HG03575 (cell line): ENCODE measurements at regions not wholly inside any gene's neighbourhood (a gene's known extent, or its start where the extent isn't known, plus 50 kb on each side); places are given as distances from the start of the nearest gene placed in this dataset.

Experiments used
- ATAC-seq: cut with Tn5 transposase; IDR thresholded peaks from one replicate; pipeline ENCODE4 v1.9.1; 2021; ENCODE audit not compliant: unreplicated experiment, insufficient number of reproducible peaks, low FRiP score; ENCODE audit errors: extremely low read depth

DNA sequence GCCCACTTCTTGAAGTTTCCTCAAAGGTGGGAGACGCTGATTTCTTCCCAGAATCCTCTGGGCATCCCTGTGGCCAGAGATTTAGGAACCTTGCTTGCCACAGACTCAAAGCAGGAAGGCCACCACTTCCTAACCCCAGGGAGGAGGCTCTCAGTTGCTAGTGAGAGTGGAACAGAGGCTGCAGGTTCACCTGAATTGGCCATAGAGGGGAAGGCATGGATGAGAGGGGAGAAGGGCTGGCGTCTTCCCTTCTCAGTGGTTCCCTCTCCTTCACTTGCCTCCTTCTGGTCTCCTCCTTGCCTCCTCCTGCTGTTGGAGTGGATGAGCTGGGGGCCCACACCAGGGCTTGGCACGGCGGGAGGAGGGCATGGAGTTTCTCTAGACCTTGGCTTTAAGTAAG is 185.7 kb downstream of the ADAMTS15 start:
- ATAC-seq, result no peak

DNA sequence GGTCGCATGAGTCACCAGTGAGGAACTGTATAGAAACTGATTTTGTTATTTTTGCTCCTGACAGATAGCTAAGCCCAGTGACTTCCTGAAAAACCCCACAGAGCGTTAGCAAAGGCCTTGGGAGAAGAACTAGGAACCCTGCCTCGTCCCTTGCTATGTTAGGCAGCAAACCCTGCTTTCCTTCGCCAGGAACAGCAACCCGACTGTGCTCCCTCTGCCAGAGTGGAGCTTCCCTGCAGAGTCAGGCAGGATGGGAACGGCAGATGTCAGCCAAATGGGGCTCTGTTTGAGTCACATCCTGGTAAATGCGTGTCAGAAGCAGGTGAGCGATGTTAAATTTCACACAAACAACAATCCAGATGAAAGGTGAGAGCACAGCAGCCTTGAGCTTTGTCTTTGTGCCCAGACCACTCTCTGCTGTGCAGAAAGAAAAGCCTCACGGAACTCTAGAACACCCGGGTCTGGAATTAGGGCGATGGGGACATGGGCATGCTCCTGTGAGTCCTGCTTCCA is 186.6 kb downstream of the ADAMTS15 start:
- no peak for ATAC-seq

DNA sequence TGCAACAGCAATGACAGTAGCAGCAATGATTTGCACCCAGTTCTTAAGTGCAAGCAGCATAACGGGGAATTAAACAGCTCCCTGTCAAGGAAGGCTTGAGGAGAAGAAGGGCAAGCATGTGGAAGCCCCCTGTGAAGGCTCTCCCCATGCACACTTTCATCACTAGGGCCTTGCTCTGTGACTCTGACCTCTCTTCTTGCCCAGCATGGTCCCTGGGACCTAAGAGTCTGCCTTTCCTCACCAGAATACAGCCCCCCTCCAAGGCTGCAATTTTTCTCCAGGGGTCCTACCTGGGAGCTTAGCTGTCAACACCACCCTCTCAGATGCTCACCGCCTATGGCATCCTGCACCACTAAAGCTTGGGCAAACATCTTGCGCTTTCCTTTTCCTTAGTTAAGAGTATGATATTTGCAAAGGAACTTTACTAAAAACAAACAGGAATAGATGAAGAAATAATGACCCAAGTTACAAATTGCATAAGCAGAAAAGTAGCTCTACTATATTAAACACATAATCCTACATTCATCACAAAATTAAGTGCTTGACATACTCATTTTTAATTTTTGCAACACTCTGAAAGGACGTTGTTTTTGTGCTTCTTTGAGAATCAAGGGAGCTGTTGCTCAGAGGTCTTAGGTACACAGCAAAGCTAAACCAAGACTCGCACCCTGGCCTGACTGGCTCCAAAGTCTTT is 187.6 kb downstream of the ADAMTS15 start:
- ATAC-seq, result no peak

DNA sequence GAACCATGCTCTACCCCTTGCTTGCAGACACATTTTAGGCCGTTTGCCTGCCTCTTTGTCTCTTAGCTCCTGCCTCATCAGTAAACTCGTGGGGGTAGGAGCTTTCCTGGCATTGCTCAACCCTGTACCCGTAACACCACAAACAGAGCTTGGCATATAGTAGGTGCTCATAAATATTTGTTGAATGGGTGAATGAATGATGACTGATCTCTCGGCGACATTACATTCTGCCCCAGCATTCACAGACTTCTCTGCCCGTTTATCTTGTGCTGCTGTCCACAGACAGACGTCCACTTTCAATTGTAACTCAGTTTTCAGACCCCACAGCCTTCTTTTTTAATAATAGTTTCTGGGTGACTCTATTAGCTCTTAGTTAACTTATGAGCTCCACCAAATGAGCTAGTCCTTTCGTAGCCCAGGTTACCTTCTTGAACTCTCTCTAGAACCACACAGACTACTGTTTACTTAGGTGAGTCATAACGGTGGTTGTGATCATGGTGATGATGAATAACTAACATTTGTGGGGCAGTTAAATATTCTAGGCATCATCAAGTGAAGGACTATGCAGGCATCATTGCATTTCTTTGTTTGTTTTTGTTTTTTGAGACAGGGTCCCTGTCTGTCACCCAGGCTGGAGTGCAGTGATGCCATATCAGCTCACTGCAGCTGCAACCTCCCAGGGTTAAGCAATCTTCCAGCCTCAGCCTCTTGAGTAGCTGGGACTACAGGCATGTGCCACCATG is 188.4 kb downstream of the ADAMTS15 start:
- peak; percentile 43 for ATAC-seq

DNA sequence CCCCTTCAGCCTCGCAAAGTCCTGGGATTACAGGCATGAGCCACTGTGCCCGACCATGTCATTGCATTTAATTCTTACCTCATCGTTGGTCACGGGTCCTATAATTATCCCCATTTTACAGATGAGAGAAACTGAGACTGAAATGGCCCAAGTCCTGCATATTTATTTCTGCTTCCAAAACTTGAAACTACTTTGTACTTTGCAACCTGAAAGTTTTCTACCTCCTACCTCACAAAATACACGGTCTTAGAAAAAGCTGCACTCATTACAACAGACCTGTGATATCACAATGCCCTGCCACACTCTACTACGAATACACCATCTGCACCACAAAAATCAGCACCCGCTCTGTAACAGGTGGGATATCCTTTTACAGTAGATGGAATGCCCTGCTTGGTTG is 189.1 kb downstream of the ADAMTS15 start:
- ATAC-seq, result no peak

DNA sequence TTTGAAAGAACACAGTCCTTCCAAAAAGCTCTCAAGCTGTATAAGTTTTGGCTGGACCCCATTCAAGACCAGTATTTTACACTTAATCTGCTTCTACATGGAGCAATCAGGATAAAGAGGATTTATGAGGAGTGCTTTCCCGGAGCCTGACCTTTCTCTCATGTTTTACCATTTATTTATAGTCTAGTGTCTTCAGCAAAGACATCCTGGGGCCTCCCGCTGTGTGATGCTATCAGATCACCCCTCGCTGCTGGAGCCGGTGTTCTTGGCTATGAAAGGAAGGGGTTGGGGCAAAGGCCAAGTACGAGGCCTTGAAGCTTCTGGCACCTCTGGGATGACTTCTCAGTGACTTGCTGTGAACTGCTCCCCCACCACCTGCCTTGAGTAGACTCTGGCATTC is 189.6 kb downstream of the ADAMTS15 start:
- ATAC-seq, result no peak

DNA sequence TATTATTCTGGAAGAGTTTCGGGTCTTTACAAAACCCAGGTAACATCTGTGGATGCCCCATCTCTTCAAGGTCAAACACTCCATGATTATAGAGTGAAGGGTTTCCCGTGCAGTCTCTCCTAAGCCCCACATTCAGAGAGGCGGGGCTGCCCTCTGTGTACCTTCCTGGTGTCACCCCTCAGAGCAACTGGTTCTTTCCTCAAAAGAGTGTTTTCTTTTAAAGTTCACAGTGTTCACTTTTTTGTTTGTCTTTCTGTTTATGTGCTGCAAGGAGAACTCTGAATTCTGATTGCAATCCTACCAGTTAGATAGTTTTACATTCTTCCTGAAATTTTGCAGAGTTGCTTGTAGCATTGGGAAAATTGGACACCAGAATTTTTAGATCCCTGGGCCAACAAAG is 190.2 kb downstream of the ADAMTS15 start:
- ATAC-seq, result no peak

DNA sequence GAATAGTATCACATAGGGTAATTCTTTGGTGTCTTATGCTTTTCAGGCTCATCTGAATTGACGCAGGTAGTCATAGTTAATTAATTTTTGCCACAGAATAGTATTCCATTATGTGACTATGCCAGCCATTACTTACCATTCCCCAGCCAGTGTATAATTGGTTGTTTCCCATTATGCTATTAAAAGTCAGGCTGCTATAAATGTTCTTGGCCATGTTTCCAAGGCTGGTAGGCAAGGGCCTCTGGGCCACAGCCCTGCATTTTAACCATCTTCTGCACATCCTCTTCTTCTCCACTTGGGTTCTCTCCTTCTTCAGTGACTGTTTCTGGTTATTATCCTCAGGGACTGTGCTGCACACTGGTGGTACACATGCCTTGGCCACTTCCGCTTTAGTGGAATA is 190.9 kb downstream of the ADAMTS15 start:
- no peak for ATAC-seq

DNA sequence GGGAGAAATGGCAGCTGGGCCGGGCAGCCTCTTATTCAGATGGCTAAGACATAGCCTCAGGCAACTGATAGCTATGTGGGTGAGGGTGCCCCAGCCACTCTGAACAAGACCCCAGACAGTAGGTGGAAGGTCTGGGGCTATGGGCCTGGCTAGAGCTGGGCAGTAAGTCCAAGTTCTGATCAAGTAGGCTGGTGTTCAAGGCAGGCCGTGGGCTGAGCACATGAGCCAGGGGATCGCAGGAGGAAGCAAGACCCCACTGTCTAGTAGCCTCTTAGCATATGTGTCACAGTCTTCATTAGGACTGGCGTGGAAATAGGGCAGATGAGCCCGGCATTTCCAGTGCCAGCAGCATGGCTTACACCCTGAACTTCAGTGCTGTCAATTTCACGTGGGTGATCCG is 192.1 kb downstream of the ADAMTS15 start:
- ATAC-seq, result no peak

DNA sequence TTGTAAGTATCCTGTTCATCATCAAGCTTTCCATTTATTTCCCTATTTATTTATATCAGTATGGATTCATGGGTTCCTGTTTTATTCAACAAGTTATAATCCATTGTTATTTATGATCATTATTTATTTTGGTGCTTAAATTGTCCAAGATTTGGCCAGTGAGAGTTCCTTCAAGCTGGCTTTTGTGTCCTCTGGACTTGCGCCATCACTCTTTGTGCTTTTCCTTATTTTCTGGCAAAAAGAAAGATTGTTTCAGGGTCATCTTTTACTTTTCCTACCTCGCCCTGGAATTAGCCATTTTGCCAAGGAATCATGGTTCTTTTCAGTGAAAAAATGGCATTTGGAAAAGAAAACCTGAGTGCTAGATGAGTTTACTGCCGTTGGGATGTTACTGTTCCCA is 193.4 kb downstream of the ADAMTS15 start:
- no peak for ATAC-seq

DNA sequence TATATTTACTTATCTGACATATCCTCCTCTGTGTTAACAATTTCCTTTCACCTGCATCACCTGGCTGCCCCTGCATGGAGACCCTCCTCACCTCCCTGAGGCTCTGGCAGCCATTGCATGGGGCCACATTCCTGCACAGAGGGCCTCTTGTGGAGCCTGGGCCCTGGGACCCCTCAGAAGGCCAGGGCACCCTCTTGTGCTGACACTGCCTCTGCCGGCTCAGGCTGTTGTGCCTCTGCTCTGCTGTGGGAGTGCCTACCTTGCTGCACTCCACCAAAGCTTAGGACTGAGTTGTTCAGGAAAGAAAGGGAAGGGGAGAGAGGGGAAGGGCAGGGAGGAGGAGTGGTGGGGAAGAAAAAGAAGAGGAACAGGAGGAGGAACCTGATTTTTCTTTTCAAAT is 194.5 kb downstream of the ADAMTS15 start:
- ATAC-seq, result no peak

DNA sequence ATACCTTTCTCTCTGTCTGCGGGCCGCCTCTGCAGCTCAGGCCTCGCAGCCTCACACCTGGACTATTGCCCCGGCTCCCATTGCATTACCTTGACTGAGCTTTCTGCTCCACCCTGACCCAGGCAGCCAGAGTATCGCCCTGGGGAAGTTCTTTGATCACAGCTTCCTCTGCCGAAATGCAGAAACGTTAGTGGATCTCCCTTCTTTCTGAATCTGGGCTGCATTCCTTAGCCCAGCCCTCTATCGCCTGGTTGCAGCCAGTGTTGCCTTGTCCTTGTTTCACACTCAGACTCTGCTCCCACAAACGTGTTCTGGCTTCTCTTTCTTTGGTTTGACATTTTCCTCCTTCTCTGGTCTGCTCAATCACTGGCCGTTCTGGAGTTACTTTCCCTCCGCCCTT is 195.7 kb downstream of the ADAMTS15 start:
- ATAC-seq, result no peak

DNA sequence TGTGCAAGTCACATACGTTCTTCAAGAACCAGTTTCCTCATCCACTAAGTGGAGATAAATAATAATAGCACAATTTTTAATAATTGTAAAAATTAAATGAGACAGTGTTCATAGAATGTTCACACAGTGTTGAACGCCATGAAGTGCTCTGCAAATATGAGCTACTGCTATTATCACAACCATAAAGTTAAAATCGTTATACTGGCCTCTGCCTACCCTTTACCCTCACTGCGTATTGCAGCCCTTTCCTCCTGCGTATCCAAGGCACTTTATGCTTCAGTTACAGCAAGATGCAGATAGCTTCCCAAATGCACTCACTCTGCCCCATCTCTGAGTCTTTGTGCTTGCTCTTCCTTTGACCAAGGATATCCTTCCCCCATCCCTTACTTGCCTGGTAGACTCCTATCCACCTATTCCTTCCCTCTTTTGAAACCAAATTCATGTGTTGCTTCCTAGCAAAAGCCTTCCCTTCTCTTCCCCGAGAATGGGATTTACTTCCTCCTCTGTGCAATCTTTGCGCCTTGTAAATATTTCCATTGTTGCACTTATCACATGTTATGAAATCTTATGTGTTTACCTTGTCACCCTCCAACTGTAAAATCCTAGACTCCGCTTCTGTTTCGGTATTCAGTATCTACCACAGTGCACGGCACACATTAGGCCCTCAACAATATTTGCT is 196.9 kb downstream of the ADAMTS15 start:
- no peak for ATAC-seq

DNA sequence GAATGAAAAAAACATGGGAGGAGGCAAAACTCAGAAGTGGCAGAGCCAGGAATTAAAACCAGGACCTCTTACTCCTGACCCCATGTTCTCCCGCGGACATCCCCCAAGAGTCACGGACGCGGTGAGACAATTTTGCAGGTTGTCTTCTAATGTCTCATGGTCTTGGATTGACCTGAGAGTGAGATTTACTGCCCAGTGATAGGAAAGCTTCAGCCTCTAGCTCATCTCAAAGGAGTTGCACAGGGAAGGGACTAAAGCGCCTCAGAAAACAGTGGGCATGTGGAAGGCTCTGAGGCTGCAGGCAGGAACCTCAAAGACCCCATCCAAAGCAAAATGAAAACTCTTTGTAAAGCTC is 197.4 kb downstream of the ADAMTS15 start:
- no peak for ATAC-seq

DNA sequence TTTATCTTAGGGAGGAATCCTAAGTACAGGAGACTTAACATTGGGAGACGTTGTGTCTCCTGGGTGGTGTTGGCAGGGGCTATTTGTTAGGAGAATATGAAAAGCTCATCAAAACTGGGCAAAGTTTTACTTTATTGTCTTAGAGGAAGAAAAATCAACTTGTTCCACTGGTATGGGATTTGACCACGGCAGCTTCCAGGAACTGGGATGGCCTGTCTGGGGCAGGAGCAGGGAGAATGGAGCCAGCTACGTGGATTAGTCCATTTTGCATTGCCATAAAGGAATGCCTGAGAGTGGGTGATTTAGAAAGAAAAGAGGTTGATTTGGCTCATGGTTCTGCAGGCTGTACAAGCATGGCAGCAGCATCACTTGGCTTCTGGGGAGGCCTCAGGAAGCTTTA is 198.4 kb downstream of the ADAMTS15 start:
- no peak for ATAC-seq

DNA sequence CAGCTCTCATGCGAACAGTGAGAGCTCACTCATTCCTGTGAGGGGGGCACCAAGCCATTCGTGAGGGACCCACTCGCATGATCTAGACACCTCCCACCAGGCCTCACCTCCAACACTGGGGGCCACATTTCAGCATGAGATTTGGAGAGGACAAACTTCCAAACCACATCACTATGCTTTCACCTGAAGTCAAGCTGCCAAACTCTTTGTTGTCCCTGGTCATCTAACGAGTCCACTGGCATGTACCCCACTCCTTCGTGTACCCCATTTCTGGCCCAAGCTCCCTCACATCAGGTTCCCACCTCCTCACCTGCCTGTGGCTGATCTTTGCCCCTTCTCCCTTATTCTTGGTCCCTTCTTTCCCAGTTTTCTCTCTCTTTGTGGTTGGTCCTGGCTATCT is 198.9 kb downstream of the ADAMTS15 start:
- ATAC-seq, result no peak

DNA sequence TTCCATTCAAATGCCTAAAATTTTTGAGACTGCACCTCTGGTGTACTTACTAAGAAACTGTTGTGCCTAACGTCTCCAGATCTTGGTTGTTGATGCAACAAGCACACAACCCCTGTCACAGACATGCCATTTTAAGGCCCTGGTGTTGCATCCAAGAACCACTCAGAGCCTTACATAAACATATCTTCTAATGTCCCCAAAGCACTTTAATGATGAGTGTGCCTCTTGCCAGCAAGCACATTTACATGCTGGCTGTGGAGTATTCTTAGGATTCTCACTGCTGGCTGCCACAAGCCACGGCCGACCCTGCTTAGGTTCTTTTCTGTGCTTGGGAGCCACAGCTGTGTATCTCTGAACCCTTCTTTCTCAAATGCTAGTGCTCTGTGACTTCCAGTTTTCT is 201.4 kb downstream of the ADAMTS15 start:
- ATAC-seq, result no peak

DNA sequence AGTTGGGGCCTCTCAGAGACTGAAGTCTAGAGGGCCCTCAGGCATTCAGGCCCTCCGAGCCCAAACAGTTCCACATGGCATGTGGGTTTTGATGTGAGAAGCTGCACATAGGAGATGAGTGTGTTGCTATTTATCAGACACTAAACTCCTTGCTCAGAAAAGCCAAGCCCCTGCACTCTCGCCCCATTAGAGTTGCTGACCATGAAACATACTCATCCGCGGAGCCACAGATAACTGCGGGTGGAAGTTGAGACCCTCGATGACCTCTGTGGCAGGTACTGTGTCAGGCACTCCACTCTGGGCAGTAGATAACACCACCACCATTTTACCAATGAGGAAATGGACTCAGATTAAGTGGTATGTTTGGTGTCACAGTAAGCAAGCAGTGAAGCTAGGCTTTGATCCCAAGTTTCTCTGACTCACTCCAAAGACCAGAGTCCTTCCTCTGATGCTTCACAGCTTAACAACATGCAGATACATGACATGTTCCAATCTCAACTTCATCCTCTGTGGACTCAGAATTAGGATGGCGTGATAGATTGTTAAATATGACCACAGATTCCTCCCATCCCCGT is 202.1 kb downstream of the ADAMTS15 start:
- ATAC-seq, result no peak

DNA sequence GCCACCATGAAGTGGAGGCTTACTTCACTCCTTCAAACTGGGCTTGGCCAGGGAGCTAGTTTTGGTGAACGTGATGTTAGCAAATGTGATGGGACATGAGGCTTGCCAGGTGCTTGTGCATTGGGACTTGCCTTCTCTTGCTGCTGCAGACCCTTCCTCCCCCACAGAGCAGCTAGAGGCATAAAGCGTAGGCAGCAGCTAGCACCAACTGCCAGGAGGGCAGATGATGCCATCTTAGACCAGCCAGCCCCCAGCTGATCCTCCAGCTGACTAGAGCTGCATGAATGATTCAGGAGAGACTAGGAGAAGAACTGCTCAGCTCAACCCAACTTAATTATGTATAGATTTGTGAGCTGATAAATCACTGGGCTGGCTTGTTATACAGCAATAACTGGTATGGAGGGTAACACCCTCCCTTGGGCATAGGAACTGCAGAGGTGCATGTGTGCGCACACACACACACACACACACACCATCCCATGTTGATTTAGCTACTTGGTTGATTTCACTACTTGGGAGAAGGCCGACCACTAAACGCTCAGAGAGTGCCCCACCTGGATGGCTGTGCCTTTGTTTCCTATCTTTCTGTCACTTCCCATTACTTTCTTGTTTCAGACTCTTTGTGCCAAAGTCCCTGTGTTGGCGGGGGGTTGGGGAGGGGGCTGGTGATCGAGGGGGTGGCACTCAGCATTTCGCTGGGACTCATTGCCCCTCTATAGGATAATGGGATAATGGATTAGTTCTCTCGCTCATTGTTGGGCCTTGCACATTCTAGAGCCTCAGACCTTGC is 202.8 kb downstream of the ADAMTS15 start:
- ATAC-seq, result no peak
